Vagina (tissue), 2 donors: ENCODE measurements at regions not wholly inside any gene's neighbourhood (a gene's known extent, or its start where the extent isn't known, plus 50 kb on each side); places are given as distances from the start of the nearest gene placed in this dataset.

ENCODE experiments used
- POLR2A ChIP-seq, 2 donors: fragments of 450-650 bp; IDR thresholded peaks; one replicate each; pipeline ENCODE4 v1.6.1; 2017; ENCODE audit warnings: antibody characterized with exemption in 2 of 2, mild to moderate bottlenecking in 2 of 2, moderate library complexity in 2 of 2
- TF ChIP-seq, protein P1 (sequence below), 3 experiments: fragments of 450-650 bp in 2 of 3; fragments of 200-600 bp in 1 of 3; sonication (generic) in 1 of 3; IDR thresholded peaks; one replicate each; pipeline ENCODE4 v1.5.1; 2017 to 2019; ENCODE audit warnings: antibody characterized with exemption in 3 of 3, mild to moderate bottlenecking in 2 of 3, moderate library complexity in 2 of 3

DNA sequence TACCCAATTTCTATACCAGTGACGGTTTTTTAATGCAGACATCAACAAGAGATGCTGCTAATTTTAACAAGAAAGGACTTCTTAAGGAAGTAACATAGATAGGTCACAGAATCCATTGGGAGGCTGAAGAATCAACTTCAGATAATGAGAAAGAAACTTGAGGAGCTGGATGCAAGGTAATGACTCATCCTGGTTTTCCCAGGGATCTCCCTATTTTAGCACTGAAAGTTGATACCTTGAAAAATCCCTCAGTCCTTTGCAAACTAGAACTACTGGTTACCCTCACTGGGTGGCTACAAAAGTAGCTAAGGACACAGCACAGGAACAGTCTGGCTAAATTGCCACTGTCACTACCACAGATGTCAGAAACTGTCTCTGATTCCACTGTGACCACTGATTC, 561.9 kb downstream of the FLRT2 start:
- TF ChIP-seq, protein P1, sequence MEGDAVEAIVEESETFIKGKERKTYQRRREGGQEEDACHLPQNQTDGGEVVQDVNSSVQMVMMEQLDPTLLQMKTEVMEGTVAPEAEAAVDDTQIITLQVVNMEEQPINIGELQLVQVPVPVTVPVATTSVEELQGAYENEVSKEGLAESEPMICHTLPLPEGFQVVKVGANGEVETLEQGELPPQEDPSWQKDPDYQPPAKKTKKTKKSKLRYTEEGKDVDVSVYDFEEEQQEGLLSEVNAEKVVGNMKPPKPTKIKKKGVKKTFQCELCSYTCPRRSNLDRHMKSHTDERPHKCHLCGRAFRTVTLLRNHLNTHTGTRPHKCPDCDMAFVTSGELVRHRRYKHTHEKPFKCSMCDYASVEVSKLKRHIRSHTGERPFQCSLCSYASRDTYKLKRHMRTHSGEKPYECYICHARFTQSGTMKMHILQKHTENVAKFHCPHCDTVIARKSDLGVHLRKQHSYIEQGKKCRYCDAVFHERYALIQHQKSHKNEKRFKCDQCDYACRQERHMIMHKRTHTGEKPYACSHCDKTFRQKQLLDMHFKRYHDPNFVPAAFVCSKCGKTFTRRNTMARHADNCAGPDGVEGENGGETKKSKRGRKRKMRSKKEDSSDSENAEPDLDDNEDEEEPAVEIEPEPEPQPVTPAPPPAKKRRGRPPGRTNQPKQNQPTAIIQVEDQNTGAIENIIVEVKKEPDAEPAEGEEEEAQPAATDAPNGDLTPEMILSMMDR (IDR thresholded peaks at IDR 0.05), result no peak
- no peak for TF ChIP-seq POLR2A (IDR thresholded peaks at IDR 0.05)
